NCI-H82 treated with DMSO at 0.1 percent for 48 hours (cell line): ENCODE measurements at regions not wholly inside any gene's neighbourhood (a gene's known extent, or its start where the extent isn't known, plus 50 kb on each side); places are given as distances from the start of the nearest gene placed in this dataset.

ENCODE experiments used
- DNase-seq: peaks from one replicate; lab custom pipeline; 2025; ENCODE audit not compliant: unreplicated experiment; lab: John Stamatoyannopoulos, UW

DNA sequence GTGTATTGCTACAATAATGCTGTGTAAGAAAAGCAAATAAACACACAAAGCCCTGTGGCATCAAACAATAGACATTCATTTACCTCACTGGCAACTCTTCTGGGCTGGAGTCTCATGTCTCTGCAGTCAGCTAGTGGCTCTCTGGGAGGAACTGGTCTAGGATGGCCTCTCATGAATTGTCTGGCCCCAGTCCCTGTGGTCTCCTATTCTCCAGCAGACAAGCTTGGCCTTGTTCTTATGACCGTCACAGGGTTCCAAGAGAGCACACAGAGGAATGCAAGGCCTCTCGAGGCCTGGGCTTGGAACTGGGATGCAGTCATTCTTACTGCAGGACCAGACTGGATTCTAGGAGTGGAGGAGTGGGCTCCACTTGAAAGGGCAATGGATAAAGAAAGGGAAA is 141.2 kb upstream of the NTM start:
- no peak for DNase-seq

DNA sequence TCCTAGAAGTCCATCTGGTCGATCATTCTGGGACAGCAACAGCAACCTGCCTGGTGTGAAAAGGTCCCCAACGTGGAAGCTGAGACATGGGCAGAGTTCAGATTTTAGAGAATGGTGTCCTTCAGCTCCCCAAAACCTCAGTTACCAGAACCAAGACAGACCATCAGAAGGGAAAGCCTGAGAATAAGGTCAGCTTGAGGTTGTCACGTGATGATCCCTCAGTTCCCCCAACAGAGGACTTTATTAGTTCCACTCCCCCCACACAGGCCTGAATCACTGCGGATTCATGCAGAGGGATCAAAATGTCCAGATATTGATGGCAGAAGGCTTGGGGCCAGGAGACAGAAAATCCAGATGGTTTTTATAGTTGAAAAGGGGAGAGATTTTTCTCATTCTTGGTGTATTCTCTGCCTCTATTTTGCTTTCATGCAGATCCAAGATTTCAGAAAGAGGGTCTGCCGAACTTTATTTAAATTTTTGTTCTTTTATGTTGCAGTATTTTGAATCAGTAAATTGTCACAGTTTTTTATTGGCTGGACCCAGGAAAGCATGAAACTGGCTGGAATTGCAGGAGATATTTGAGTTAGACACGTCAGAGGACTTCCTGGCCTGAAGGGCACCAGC is 139.0 kb upstream of the NTM start:
- DNase-seq, result no peak

DNA sequence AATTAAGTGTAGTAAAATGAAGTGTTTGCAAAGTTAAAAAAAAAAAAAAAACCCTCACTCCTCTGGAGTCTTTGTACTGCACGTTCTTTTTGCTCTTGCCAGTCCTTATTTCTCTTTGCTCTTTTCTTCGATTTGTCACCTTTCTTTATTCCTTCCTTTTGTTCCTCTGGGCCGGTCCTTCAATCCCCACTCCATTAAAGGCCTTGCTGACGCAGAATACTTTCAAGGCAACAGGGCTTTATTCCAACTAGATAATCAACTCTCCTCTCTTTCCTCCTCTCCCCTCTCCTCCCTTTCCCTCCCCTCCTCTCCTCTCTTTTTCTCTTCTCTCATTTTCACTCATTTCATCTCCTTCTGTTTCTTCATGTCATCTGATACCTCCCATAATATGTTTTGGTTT is 138.2 kb upstream of the NTM start:
- no peak for DNase-seq

DNA sequence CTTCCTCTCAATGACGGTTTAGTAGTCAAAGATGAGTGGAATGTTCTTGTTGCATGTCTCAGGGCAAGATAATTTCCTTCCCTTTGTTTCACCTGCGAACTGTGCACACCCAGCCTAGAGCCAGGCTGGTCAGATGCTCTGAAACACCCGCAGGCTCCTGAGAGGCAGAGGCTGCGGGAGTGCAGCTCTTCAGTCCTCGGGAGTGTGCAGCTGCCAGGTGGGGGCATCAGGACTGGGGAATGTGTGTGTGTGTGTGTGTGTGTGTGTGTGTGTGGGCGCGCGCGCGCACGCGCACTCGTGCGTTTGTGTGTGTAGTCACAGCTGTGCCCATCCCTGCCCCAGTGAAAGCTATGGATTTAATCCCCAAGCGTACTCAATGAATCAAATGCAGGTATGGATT is 136.2 kb upstream of the NTM start:
- DNase-seq, result no peak

DNA sequence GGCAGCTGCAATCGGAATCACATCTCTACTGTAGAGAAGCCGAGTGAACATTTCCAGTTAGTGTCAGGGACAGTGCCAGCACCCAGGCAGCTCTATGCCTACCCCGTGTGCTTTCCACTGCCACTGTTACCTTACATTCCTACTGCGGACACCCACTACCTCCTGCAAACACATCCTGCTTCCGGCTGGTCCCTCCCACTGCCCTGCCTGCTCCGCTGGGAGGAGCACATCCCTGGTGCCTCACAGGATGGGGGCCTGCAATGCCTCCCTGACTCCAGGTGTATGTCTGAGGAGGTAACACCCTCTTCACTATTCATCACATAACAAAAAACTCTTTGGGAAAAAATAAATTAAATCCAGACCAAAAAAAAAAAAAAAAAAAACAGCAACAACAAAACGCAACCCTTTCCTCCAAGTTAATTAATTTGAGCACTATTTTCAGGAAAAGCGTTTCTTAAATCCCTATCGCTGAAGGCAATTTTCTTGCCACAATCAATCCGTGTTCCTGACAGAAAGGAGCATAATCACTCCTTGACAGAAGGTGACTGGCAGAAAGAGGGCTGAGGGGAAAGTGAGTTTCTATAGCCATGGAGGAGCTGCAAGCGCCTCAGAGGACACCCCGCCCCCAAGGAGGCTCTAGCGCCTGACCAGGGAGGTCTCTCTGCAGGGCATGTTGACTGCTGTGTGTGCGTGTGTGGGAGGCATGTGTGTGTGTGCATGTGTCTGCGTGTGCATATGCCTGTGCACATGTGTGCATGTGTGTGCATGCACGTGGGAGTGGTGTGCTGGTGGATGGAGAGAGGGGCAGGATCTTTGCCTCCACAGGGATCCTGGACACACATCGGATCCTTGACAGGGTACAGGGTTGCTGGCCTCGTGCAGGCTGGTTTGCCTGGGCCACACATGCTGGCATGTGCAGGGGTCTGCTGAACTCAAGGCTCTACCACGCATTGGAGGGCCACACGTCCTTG is 134.8 kb upstream of the NTM start:
- DNase-seq, result no peak

DNA sequence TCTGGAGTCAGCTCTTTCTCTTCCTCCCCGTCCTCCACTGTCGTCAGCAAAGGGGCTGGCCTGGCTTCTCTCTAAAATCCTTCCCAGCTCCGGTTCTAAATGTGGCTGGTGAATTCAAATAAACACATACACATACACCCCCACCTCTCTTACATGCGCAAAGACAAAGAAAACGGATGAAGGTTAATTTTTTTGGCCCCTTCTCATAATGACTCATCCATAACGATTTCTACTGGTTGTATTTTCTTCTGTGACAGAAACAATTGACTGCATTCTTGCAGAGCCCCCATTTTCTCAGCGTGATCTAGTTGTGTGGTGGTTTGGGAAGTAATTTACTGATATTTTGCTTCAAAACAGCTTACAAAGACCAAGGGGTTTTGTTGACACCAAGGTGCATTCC is 130.0 kb upstream of the NTM start:
- no peak for DNase-seq

DNA sequence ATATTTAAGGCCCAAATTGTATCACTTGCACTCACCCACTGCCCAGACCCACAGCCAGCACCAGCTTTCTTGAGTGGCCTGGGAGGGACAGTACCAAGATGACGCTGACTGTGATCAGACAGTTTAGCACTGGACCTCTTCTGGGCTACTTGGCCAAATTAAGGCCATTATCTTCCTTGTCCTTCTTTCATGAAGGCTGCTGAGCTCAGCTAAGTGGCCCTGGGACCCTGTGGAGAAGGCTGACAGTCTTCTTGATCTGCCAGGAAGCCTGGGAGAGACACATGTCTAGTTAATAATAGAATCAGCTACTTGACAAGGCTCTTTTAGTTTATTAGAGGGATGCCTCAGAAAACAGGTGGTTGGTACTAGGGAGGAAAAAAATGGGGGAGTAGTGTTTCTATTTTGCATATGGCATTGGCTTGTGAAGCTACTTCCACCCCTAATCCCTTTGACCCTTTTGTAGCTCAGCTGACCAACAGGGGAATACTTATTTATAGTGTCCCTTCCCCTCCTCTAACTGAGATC is 127.9 kb upstream of the NTM start:
- no peak for DNase-seq

DNA sequence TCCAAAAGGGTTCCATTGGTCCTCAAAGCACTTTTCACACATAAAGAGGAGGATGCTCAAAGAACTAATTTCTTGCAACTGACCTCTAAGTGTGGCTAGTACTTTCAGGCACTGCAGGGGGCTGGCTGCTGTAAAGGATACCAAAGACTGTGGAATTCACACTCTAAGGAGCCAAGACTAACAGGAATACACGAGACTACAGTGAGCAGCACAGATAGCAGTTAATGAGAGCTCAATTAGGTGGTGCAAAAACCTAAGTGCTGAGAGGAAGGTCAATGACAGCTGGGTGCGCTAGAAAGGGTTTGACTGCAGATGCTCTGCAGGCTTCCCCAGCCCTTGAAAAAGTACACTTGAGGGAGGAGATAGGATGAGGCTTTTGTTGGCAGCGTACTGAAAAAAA is 124.3 kb upstream of the NTM start:
- DNase-seq, result no peak

DNA sequence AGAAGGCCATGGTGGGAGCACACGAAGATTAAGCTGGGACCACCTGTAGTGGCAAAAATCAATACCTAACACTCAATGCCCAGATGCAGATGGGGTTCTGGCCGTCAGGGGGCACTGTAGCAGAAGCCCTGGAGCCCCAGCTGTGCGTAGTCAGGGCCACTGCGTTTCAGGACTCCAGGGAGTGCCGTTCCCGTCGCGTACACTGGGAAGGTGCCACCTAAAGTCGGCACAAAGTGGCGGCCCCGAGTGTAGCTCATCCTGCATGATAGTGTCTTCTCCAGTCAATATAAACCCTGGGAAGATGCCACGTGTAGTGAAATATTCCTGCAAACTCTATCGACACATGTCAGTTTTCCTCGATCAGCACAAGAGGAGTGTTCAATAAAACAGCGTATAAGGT is 123.8 kb upstream of the NTM start:
- DNase-seq, result no peak

DNA sequence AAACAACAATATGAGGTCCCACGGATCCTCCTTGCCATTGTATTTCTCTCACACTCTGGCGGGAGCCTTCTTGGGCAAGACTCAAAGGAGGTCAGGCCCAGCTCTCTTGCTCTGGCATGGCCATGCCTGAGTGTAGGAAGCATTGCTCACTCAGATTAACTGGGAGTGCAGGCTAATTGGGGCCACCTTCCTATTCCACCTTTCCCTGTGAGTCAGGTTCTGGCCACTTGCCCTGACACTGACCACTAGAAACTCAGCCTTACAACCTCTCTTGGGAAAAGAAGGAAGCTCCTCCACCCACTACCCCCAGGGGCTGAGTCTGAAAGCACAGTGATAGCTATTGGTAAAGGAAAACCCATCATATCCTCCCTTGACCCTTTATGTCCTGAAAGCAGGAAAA is 121.8 kb upstream of the NTM start:
- DNase-seq, result no peak

DNA sequence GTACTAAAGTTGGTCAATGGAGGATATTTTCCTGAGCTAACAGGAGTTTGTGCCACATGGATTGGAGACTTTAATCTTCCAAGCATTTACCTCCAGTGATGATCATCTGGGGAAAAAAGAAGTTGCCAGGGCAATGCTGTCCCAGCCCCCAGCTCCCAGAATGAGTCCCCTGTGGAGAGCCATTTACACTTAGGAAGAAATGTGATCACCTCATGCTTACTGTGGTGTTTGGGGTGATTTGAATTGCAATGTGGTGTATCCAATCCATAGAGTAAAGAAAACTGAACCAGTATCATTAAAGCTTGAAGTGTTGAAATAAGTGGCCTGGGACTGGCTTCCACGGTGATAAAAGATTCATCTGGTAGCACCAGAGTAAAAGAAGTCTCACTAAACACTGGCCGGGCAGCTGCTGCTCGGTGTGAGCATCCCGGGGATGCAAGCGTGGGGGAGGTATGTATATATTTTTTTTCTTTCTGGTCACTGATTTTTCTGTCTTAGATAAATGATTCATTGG is 117.2 kb upstream of the NTM start:
- no peak for DNase-seq

DNA sequence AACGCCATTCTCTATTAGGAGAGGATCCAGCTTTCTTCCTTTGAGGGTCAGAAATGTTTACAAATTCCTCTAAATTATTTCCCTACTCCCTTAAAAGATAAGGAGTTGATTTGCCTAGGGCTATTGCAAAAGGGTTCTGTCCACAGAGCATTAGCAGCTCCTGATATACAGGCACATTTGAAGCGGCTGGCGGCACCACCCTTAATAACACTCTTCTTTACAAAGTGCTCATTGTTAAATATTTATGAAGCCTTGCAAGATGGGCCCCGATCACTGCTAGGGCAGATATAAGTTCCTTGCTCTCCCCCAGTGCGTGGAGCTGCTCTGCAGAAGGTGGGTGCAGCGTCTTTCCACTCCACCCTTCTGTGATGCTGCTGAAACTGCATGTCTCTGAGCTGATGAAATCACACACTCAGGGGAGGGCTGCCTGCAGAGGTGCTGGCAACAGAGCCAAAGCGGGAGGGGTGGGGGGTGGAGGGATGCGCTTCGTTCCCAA is 116.7 kb upstream of the NTM start:
- no peak for DNase-seq

DNA sequence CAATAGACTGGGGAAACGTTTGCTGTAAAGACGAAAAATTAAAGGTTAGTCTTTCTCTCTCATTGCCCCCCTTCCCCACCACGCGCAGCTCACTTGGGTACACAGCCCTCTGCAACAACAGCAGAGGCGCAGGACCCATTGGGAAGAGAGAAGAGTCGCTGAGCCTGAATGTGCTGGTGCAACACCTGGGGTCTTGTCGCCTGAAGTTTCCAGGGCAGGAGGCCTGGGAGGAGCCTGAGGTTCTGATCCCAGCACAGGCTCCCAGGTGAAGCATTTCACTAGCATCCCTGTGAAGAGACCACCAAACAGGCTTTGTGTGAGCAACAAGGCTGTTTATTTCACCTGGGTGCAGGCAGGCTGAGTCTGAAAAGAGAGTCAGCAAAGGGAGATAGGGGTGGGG is 116.2 kb upstream of the NTM start:
- DNase-seq, result no peak

DNA sequence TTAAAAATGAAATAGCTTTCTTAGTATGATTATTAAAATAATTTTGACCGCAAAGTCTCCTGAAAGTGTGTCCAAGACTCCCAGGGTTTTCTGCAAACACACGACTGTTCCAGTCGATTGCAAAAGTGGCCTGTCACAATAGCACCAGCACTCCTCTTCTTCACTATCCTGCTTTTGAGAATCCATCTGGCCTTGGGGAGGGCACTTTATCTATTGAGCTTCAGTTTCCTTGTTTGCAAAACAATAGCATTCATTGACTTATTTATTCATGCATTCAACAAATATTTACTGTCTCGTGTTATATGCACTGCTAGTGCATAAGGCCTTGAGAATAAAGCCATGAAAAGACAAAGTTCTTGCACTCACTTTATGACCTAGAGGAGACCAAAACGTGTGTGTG is 96.2 kb upstream of the NTM start:
- DNase-seq, result no peak

DNA sequence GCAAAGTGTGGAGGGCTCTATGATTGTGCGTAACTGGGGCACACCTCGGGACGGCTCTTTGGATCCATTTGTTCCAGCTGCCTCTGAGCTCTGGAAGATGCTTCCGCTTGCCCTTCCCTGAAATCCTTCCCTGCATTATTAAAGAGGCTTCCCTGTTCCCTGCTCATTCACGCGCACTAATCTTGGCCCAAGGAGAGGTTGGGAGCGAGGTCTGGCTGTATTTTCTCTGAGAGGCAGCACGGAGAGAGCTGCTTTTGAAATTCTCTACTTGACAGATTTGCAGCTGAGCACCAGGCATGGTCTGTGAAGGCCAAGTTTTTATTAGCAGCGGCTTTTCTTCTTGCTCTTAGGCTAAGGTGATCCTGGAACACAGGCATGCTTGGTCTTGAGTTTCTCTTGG is 94.8 kb upstream of the NTM start:
- DNase-seq, result no peak

DNA sequence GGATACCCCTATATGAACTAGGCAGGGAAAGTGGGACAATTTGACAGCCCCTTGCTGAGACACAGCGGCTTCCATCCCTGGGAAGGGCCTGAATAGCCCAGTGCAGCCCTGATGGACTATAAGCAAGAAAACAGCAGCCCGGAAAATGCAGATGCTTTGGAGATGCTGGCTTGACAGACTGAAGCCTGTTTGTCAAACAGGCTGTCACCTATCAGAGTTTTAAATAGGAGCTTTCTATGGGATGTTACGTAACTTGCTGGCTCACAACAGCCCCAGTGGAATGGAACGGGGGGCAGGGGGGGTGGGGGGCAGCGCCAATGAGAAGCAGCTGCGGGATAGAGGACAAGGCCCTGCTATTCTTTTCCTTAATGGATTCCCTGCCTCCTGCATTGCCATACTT is 91.9 kb upstream of the NTM start:
- DNase-seq, result no peak

DNA sequence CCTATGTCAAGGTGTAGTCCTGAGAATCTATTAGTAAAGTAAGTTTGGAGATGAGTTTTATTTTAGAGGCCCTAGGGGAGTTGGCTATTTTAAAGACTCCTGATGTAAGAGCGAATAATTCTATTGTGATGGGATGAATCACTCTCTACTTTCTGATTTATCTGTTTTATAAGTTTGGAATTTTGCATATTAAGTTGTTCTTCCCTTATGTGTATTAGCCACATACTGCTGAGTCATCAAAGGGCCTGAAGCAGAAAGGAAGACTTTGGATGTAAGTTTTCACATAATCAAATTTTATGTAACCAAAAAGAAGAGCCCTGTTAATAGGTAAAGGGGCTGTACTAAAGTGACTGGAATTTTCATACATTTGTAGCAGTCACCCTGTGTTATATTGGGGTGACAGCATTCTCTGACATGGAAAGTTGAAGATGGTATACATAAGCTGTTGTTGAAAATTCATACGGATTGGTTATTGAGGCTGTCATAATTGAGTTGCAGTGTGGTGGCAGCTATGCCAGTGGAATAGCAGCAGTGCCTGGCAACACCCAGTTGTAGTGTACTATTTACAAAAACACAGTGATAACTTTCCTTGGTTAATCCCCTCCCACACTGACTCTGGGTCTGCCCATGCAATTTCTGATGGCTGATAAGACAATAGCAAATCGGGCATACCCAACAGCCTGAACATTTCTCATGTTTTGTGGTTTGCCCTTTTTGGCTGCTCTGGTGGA is 90.6 kb upstream of the NTM start:
- DNase-seq, result no peak

DNA sequence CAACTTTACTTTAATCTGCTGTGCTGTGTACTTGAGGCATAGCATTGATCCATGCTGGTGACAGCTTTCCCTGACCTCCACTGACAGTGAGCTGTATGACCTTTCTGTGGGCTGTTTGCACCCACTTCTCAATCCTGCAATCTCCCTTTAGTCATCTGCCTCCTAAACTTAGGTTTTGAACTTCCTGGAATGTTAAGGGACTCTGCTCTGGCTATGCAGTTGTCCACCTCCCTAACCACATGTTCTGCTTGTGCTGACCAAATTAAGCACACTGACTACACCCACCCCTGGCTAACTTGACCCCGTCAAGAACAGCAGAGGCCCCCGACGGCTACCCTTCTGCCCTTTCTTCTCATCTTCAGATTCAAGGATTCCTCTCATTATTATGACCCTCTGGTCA is 89.1 kb upstream of the NTM start:
- no peak for DNase-seq

DNA sequence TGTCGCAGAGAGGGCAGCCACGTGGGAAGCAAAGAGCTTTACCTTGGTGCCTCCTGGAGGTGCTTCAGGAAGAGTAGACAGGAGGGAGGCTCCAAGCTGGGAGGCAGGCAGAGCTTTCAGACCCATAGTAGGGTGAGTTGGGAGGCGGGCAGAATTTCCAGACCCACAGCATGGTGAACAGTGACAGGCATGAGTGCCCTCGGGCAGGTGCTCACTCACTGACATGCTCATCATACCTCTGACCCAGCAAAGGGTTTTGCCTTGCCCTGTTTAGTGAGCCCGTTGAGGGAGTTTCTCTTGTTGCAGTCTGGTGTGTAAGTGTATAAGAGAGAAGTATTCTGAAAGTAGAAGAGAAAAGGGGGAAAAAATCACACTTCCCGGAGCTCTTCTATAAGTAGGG is 86.4 kb upstream of the NTM start:
- no peak for DNase-seq

DNA sequence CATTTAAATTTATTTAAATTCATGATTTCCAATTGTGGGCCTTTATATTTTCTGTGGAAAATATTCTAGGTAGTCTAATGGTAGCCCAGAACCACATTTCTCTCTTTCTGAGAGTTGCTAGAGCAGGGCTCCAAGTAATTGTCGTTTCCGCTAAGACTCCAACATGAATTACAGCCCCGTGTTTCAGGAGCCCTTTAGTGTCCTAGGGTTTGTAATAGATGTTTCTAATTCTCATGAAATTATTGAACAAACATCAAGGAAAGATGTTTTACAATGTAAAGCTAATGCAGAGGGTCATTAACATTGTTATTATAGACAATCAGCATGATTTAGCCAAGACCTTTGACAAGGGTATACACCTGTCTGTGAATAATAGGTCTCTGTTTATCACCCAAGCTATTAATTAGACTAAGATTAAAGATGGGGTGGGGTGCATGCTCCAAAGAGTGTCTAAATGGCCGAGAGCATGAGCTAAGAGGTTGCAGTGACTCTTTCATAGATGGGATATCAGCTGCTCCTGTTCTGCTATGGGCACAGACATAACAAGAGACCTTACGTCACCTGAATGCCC is 81.8 kb upstream of the NTM start:
- DNase-seq, result no peak

DNA sequence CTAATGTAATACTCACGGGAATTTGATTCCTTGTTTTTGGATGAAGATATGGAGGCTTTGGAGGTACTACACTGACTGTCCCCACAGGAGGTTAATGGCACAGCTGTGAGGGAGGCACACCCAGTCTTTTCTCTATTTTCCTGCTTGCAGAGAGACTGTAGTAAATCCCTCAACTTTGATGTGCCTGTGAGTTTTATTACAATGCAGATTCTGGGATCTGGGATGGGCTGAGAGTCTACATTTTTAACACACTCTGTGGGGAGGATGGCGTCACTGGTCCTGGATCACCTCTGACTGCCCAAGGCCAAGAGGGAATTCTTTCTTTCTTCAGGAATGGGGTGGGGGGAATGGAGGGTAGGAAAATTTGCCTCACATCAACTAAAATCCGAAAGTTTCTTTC is 80.2 kb upstream of the NTM start:
- DNase-seq, result no peak
